ENCODE measurements at regions not wholly inside any gene's neighbourhood (a gene's known extent, or its start where the extent isn't known, plus 50 kb on each side); places are given as distances from the start of the nearest gene placed in this dataset.

GRCh38 chr12:24643120-24644119, 305.5 kb downstream of the BCAT1 start:
- DNase-seq (ENCODE audit: low spot score), result no peak
- TF ChIP-seq EZH2 (IDR thresholded peaks at IDR 0.05; ENCODE audit: borderline replicate concordance), result no peak
- TF ChIP-seq, protein P1, sequence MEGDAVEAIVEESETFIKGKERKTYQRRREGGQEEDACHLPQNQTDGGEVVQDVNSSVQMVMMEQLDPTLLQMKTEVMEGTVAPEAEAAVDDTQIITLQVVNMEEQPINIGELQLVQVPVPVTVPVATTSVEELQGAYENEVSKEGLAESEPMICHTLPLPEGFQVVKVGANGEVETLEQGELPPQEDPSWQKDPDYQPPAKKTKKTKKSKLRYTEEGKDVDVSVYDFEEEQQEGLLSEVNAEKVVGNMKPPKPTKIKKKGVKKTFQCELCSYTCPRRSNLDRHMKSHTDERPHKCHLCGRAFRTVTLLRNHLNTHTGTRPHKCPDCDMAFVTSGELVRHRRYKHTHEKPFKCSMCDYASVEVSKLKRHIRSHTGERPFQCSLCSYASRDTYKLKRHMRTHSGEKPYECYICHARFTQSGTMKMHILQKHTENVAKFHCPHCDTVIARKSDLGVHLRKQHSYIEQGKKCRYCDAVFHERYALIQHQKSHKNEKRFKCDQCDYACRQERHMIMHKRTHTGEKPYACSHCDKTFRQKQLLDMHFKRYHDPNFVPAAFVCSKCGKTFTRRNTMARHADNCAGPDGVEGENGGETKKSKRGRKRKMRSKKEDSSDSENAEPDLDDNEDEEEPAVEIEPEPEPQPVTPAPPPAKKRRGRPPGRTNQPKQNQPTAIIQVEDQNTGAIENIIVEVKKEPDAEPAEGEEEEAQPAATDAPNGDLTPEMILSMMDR (IDR thresholded peaks at IDR 0.05; ENCODE audit: poor library complexity), result no peak
- Histone ChIP-seq H3K36me3 (replicated peaks; ENCODE audit: insufficient read depth, low read depth) (no peaks in the 10 kb centered on the region), H3K9me2 (replicated peaks; ENCODE audit: insufficient read depth) (no peaks in the 10 kb centered on the region), H3K79me2 (no peaks in the 10 kb centered on the region), H2AFZ (no peak overlapping the region), H3K27me3 (no peaks in the 10 kb centered on the region), H4K20me1 (ENCODE audit: insufficient read depth, poor library complexity, severe bottlenecking) (no peaks in the 10 kb centered on the region), H3K9me3 (ENCODE audit: low read depth) (no peaks in the 10 kb centered on the region), H3K4me1 (ENCODE audit: insufficient read depth) (no peaks in the 10 kb centered on the region), H3K4me3 (no peak overlapping the region), H3K27ac (no peak overlapping the region), H3K4me2 (no peak overlapping the region)
- WGBS (ENCODE audit: low lambda C conversion rate, missing lambda C conversion rate), result 62% methylated on average over 2 of the region's 4 CpGs

- Histone ChIP-seq H3K79me2 (no peaks in the 10 kb centered on the region), H3K4me1 (ENCODE audit: insufficient read depth) (no peaks in the 10 kb centered on the region), H3K27ac (no peak overlapping the region), H4K20me1 (ENCODE audit: insufficient read depth, poor library complexity, severe bottlenecking) (no peaks in the 10 kb centered on the region), H3K4me3 (no peak overlapping the region), H3K9me2 (replicated peaks; ENCODE audit: insufficient read depth) (no peaks in the 10 kb centered on the region), H3K9me3 (ENCODE audit: low read depth) (no peaks in the 10 kb centered on the region), H3K4me2 (no peak overlapping the region), H3K36me3 (replicated peaks; ENCODE audit: insufficient read depth, low read depth) (no peaks in the 10 kb centered on the region), H3K27me3 (no peaks in the 10 kb centered on the region), H2AFZ (no peak overlapping the region)
- TF ChIP-seq EZH2 (IDR thresholded peaks at IDR 0.05; ENCODE audit: borderline replicate concordance) (no peak), EZH2phosphoT487 (IDR thresholded peaks at IDR 0.05; ENCODE audit: low read depth, severe bottlenecking, unreplicated experiment) (no peak)
- TF ChIP-seq, protein P1 (IDR thresholded peaks at IDR 0.05; ENCODE audit: poor library complexity), result no peak
- WGBS (ENCODE audit: low lambda C conversion rate, missing lambda C conversion rate), result 43% methylated on average over 1 of the region's 1 CpG
- no peak for DNase-seq (ENCODE audit: low spot score)
These were observed 309.3 kb downstream of the BCAT1 start for GRCh38 chr12:24639641-24640040.

DNA sequence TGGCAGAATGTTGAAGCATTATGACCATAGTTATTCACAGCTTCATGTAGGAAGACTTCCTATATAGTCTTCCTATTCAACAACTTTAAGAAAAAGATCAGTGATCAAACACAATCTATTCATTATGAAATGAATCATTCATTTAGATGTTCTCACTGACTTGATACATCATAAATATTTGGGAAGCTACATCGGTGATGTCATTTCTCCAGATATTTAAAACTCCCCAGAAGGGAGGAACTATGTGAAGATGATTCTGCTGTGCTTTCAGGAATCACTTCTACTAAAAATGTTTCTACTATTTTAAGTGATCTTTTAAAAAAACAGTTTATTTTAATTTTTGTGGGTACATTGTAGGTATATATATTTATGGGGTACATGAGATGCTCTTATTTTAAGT, 316.4 kb downstream of the BCAT1 start:
- H3K36me3 ChIP-seq (replicated peaks; ENCODE audit: insufficient read depth, low read depth), result no peaks in the 10 kb centered on the region
- H3K9me2 ChIP-seq (replicated peaks; ENCODE audit: insufficient read depth), result no peaks in the 10 kb centered on the region
- H2AFZ ChIP-seq, result no peak overlapping the region
- TF ChIP-seq EZH2 (IDR thresholded peaks at IDR 0.05; ENCODE audit: borderline replicate concordance) (no peak), EZH2phosphoT487 (IDR thresholded peaks at IDR 0.05; ENCODE audit: low read depth, severe bottlenecking, unreplicated experiment) (no peak)
- TF ChIP-seq, protein P1 (IDR thresholded peaks at IDR 0.05; ENCODE audit: poor library complexity), result no peak
- DNase-seq (ENCODE audit: low spot score), result no peak
- no peak overlapping the region for H3K27ac ChIP-seq
- H3K4me3 ChIP-seq, result no peak overlapping the region
- 97% methylated on average over 1 of the region's 1 CpG for WGBS (ENCODE audit: low lambda C conversion rate, missing lambda C conversion rate)
- H4K20me1 ChIP-seq (ENCODE audit: insufficient read depth, poor library complexity, severe bottlenecking), result no peaks in the 10 kb centered on the region
- H3K9me3 ChIP-seq (ENCODE audit: low read depth), result no peaks in the 10 kb centered on the region
- no peaks in the 10 kb centered on the region for H3K4me1 ChIP-seq (ENCODE audit: insufficient read depth)
- H3K4me2 ChIP-seq, result no peak overlapping the region
- H3K27me3 ChIP-seq, result no peaks in the 10 kb centered on the region
- H3K79me2 ChIP-seq, result no peaks in the 10 kb centered on the region
